OCI-LY1 (cell line): ENCODE measurements at regions not wholly inside any gene's neighbourhood (a gene's known extent, or its start where the extent isn't known, plus 50 kb on each side); places are given as distances from the start of the nearest gene placed in this dataset.

Experiments used
- EZH2 ChIP-seq: fragments of 200-600 bp; sonication (generic), shearing (Covaris generic); IDR thresholded peaks from 2 replicates; pipeline ENCODE4 v1.8.0; 2017; ENCODE audit warnings: borderline replicate concordance, mixed run types, mild to moderate bottlenecking, antibody characterized with exemption, low read length, moderate library complexity, mixed read lengths
- TF ChIP-seq, protein P1 (sequence below): fragments of 200-600 bp; sonication (generic), shearing (Covaris generic); IDR thresholded peaks from 2 replicates; pipeline ENCODE4 v1.5.1; 2017; ENCODE audit warnings: mild to moderate bottlenecking, antibody characterized with exemption, low read length, moderate library complexity, mixed read lengths

DNA sequence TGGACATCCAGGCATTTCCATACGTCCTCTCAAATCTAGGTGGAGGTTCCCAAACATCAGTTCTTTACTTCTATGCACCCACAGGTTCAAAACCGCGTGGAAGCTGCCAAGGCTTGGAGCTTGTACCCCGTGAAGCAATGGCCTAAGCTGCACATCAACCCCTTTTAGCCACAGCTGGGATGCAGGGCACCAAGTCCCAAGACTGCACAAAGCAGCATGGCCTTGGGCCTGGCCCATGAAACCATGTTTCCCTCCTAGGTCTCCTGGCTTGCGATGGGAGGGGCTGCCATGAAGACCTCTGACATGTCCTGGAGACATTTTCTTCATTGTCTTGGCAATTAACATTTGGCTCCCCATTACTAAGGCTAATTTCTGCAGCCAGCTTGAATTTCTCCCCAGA, 88.9 kb upstream of the CBLN4 start:
- TF ChIP-seq, protein P1, sequence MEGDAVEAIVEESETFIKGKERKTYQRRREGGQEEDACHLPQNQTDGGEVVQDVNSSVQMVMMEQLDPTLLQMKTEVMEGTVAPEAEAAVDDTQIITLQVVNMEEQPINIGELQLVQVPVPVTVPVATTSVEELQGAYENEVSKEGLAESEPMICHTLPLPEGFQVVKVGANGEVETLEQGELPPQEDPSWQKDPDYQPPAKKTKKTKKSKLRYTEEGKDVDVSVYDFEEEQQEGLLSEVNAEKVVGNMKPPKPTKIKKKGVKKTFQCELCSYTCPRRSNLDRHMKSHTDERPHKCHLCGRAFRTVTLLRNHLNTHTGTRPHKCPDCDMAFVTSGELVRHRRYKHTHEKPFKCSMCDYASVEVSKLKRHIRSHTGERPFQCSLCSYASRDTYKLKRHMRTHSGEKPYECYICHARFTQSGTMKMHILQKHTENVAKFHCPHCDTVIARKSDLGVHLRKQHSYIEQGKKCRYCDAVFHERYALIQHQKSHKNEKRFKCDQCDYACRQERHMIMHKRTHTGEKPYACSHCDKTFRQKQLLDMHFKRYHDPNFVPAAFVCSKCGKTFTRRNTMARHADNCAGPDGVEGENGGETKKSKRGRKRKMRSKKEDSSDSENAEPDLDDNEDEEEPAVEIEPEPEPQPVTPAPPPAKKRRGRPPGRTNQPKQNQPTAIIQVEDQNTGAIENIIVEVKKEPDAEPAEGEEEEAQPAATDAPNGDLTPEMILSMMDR: no peak
- no peak for TF ChIP-seq EZH2
